GM23338 (cell line): ENCODE measurements at regions not wholly inside any gene's neighbourhood (a gene's known extent, or its start where the extent isn't known, plus 50 kb on each side); places are given as distances from the start of the nearest gene placed in this dataset.

Experiments
- ATAC-seq: fragments of 200-7000 bp; cut with Tn5 transposase; 3 replicates; pipeline ENCODE4 v1.9.1; 2020
- DNase-seq: peaks from one replicate; pipeline ENCODE4 v3.0.0-alpha.2; 2015; ENCODE audit warnings: low spot score
- H2AFZ ChIP-seq: fragments of 200-600 bp; sonication (generic); 2 replicates; pipeline ENCODE4 v1.8.0; 2016; ENCODE audit warnings: antibody characterized with exemption, mild to moderate bottlenecking, moderate library complexity
- H3F3A ChIP-seq: fragments of 200-600 bp; sonication (generic); replicated peaks from 2 replicates; pipeline ENCODE4 v1.8.0; 2017; ENCODE audit warnings: antibody characterized with exemption, mixed run types, low read depth
- H3K27ac ChIP-seq: fragments of 200-600 bp; sonication (generic); 2 replicates; pipeline ENCODE4 v1.6.1; 2016; ENCODE audit warnings: low read depth
- H3K27me3 ChIP-seq: fragments of 200-600 bp; sonication (generic); 2 replicates; pipeline ENCODE4 v1.8.0; 2016; ENCODE audit warnings: mild to moderate bottlenecking, mixed run types, moderate library complexity; ENCODE audit not compliant: insufficient read depth
- H3K36me3 ChIP-seq: fragments of 200-600 bp; sonication (generic); 2 replicates; pipeline ENCODE4 v1.8.0; 2016; ENCODE audit warnings: mild to moderate bottlenecking; ENCODE audit not compliant: insufficient read depth
- H3K4me1 ChIP-seq: fragments of 200-600 bp; sonication (generic); 2 replicates; pipeline ENCODE4 v1.8.0; 2016; ENCODE audit warnings: mild to moderate bottlenecking, moderate library complexity; ENCODE audit not compliant: insufficient read depth
- H3K4me2 ChIP-seq: fragments of 200-600 bp; sonication (generic); 2 replicates; pipeline ENCODE4 v1.7.1; 2017; ENCODE audit warnings: mixed run types
- H3K4me3 ChIP-seq: fragments of 200-600 bp; sonication (generic); 2 replicates; pipeline ENCODE4 v1.6.1; 2016; ENCODE audit warnings: mixed run types
- H3K79me2 ChIP-seq: fragments of 200-600 bp; sonication (generic); replicated peaks from 2 replicates; pipeline ENCODE4 v1.8.0; 2017; ENCODE audit warnings: mild to moderate bottlenecking; ENCODE audit not compliant: insufficient read depth
- H3K9me2 ChIP-seq: fragments of 200-600 bp; sonication (generic); 2 replicates; pipeline ENCODE4 v1.8.0; 2017; ENCODE audit not compliant: insufficient read depth
- H4K20me1 ChIP-seq: fragments of 200-600 bp; sonication (generic); replicated peaks from 2 replicates; pipeline ENCODE4 v1.8.0; 2017; ENCODE audit warnings: mild to moderate bottlenecking; ENCODE audit not compliant: insufficient read depth
- H3K27ac Mint-ChIP-seq: 2 replicates; pipeline ENCODE4 v1.8.0; 2020; ENCODE audit warnings: inconsistent platforms, mild to moderate bottlenecking, moderate library complexity, mixed read lengths
- H3K27me3 Mint-ChIP-seq: 3 replicates; pipeline ENCODE4 v1.8.0; 2022; ENCODE audit warnings: low read depth, mild to moderate bottlenecking, moderate library complexity, mixed read lengths, inconsistent platforms; ENCODE audit not compliant: insufficient read depth, poor library complexity
- H3K36me3 Mint-ChIP-seq: 3 replicates; pipeline ENCODE4 v1.8.0; 2021; ENCODE audit warnings: low read depth, mild to moderate bottlenecking, inconsistent platforms, moderate library complexity, mixed read lengths
- H3K4me1 Mint-ChIP-seq: 3 replicates; pipeline ENCODE4 v1.8.0; 2020; ENCODE audit warnings: mild to moderate bottlenecking, inconsistent platforms, mixed read lengths
- H3K4me3 Mint-ChIP-seq: 3 replicates; pipeline ENCODE4 v1.8.0; 2021; ENCODE audit warnings: moderate library complexity, mild to moderate bottlenecking, inconsistent platforms, mixed read lengths
- H3K9me3 Mint-ChIP-seq: 3 replicates; pipeline ENCODE4 v1.8.0; 2020; ENCODE audit warnings: moderate library complexity, mild to moderate bottlenecking, inconsistent platforms, mixed read lengths
- ETS1 ChIP-seq: IDR thresholded peaks from 2 replicates; pipeline ENCODE4 v1.6.1; 2016; ENCODE audit warnings: antibody characterized with exemption
- EZH2 ChIP-seq: fragments of 200-600 bp; sonication (generic); IDR thresholded peaks from one replicate; pipeline ENCODE4 v1.8.0; 2017; ENCODE audit warnings: antibody characterized with exemption, mild to moderate bottlenecking, low read depth; ENCODE audit not compliant: unreplicated experiment
- EZH2phosphoT487 ChIP-seq: fragments of 200-600 bp; sonication (generic); IDR thresholded peaks from one replicate; pipeline ENCODE4 v1.8.1; 2018; ENCODE audit warnings: antibody characterized with exemption; ENCODE audit not compliant: unreplicated experiment
- JUNB ChIP-seq: IDR thresholded peaks from one replicate; pipeline ENCODE4 v1.6.1; 2016; ENCODE audit warnings: antibody characterized with exemption; ENCODE audit not compliant: unreplicated experiment
- ZNF114 ChIP-seq: fragments of 250-450 bp; sonication (Bioruptor Pico); IDR thresholded peaks from 2 replicates; pipeline ENCODE4 v1.5.0; 2020; ENCODE audit warnings: mild to moderate bottlenecking, moderate library complexity
- TF ChIP-seq, protein P1 (sequence below): fragments of 250-450 bp; sonication (Bioruptor Pico); IDR thresholded peaks from 2 replicates; pipeline ENCODE4 v1.5.0; 2020; ENCODE audit warnings: mild to moderate bottlenecking, moderate library complexity

DNA sequence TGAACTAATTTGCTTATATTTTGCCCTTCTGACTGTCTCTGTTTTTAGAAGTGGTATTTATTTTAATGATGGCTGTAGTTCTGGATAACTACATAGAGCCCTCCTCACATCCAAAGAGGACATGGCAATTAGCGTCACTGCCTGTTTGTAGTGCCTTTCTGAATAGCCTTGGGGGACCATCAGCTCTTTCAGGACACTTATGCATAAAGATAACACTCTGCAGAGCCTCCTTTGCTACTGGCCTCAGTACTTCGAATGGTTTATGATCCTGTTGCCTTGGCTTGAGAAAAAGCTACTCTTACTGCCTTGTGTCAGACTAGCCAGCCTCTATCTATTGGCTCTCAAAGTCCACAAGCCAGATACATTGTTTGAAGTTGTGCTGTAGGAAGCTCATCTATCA, 105.4 kb upstream of the SPRED1 start:
- H3K4me3 ChIP-seq: no peak overlapping the region
- H3K79me2 ChIP-seq: no peaks in the 10 kb centered on the region
- TF ChIP-seq, protein P1, sequence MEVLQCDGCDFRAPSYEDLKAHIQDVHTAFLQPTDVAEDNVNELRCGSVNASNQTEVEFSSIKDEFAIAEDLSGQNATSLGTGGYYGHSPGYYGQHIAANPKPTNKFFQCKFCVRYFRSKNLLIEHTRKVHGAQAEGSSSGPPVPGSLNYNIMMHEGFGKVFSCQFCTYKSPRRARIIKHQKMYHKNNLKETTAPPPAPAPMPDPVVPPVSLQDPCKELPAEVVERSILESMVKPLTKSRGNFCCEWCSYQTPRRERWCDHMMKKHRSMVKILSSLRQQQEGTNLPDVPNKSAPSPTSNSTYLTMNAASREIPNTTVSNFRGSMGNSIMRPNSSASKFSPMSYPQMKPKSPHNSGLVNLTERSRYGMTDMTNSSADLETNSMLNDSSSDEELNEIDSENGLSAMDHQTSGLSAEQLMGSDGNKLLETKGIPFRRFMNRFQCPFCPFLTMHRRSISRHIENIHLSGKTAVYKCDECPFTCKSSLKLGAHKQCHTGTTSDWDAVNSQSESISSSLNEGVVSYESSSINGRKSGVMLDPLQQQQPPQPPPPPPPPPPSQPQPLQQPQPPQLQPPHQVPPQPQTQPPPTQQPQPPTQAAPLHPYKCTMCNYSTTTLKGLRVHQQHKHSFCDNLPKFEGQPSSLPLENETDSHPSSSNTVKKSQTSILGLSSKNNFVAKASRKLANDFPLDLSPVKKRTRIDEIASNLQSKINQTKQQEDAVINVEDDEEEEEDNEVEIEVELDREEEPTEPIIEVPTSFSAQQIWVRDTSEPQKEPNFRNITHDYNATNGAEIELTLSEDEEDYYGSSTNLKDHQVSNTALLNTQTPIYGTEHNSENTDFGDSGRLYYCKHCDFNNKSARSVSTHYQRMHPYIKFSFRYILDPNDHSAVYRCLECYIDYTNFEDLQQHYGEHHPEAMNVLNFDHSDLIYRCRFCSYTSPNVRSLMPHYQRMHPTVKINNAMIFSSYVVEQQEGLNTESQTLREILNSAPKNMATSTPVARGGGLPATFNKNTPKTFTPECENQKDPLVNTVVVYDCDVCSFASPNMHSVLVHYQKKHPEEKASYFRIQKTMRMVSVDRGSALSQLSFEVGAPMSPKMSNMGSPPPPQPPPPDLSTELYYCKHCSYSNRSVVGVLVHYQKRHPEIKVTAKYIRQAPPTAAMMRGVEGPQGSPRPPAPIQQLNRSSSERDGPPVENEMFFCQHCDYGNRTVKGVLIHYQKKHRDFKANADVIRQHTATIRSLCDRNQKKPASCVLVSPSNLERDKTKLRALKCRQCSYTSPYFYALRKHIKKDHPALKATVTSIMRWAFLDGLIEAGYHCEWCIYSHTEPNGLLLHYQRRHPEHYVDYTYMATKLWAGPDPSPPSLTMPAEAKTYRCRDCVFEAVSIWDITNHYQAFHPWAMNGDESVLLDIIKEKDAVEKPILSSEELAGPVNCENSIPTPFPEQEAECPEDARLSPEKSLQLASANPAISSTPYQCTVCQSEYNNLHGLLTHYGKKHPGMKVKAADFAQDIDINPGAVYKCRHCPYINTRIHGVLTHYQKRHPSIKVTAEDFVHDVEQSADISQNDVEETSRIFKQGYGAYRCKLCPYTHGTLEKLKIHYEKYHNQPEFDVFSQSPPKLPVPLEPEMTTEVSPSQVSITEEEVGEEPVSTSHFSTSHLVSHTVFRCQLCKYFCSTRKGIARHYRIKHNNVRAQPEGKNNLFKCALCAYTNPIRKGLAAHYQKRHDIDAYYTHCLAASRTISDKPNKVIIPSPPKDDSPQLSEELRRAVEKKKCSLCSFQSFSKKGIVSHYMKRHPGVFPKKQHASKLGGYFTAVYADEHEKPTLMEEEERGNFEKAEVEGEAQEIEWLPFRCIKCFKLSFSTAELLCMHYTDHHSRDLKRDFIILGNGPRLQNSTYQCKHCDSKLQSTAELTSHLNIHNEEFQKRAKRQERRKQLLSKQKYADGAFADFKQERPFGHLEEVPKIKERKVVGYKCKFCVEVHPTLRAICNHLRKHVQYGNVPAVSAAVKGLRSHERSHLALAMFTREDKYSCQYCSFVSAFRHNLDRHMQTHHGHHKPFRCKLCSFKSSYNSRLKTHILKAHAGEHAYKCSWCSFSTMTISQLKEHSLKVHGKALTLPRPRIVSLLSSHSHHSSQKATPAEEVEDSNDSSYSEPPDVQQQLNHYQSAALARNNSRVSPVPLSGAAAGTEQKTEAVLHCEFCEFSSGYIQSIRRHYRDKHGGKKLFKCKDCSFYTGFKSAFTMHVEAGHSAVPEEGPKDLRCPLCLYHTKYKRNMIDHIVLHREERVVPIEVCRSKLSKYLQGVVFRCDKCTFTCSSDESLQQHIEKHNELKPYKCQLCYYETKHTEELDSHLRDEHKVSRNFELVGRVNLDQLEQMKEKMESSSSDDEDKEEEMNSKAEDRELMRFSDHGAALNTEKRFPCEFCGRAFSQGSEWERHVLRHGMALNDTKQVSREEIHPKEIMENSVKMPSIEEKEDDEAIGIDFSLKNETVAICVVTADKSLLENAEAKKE: no peak
- no peak for TF ChIP-seq ETS1
- TF ChIP-seq JUNB: no peak
- TF ChIP-seq EZH2: no peak
- TF ChIP-seq ZNF114: no peak
- TF ChIP-seq EZH2phosphoT487: no peak
- H3F3A ChIP-seq: no peaks in the 10 kb centered on the region
- Mint-ChIP-seq H3K27ac (no peak overlapping the region), H3K27me3 (peaks cover 3% of the 10 kb centered on the region), H3K36me3 (peaks cover 15% of the 10 kb centered on the region), H3K4me1 (peaks cover 2% of the 10 kb centered on the region), H3K4me3 (no peak overlapping the region), H3K9me3 (peaks cover 24% of the 10 kb centered on the region)
- peak overlapping the region; percentile 6; the same call in 1 of the 2 replicates for H2AFZ ChIP-seq
- no peak overlapping the region for H3K4me2 ChIP-seq
- DNase-seq: no peak
- H3K27ac ChIP-seq: no peak overlapping the region
- no peaks in the 10 kb centered on the region for H3K9me2 ChIP-seq
- H3K36me3 ChIP-seq: peaks cover 8% of the 10 kb centered on the region; the same call in 1 of the 2 replicates
- no peak for ATAC-seq
- H3K4me1 ChIP-seq: no peaks in the 10 kb centered on the region
- no peaks in the 10 kb centered on the region for H3K27me3 ChIP-seq
- no peaks in the 10 kb centered on the region for H4K20me1 ChIP-seq
